ENCODE measurements at regions not wholly inside any gene's neighbourhood (a gene's known extent, or its start where the extent isn't known, plus 50 kb on each side); places are given as distances from the start of the nearest gene placed in this dataset.

DNA sequence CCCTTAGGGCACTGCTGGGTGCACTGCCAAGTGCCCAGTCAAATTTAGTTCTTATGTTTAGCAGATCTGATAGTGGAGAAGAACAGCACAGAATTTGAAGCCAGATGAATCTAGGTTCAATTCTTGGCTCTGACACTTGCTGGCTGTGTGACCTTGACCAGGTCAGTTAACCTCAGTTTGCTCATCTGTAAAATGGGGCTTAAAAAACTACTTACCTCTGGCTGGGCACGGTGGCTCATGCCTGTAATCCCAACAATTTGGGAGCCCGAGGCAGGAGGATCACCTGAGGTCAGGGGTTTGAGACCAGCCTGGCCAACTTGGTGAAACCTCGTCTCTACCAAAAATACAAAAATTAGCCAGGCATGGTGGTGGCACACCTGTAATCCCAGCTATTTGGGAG, 49.9 kb upstream of the MLN start:
- H3K36me3 ChIP-seq (replicated peaks; ENCODE audit: control insufficient read depth, insufficient read depth, low read length) = no peaks in the 10 kb centered on the region
- no peak for DNase-seq
- H3K27me3 ChIP-seq (ENCODE audit: control insufficient read depth, insufficient read depth, low read length) = no peaks in the 10 kb centered on the region
- no peak overlapping the region for H3K4me3 ChIP-seq (ENCODE audit: insufficient read depth, low read depth, low read length)

Data from H7 (cell line).